Left renal cortex interstitium (tissue), 4 donors: ENCODE measurements at regions not wholly inside any gene's neighbourhood (a gene's known extent, or its start where the extent isn't known, plus 50 kb on each side); places are given as distances from the start of the nearest gene placed in this dataset.
A peak's percentile ranks its signal among the peaks of the same experiment; 100 is the strongest.

Source experiments
- DNase-seq, 4 donors: peaks; one replicate each; pipeline ENCODE4 v3.0.0-alpha.2; 2013; ENCODE audit warnings: low read depth in 4 of 4, low spot score in 2 of 4, missing footprints in 1 of 4

DNA sequence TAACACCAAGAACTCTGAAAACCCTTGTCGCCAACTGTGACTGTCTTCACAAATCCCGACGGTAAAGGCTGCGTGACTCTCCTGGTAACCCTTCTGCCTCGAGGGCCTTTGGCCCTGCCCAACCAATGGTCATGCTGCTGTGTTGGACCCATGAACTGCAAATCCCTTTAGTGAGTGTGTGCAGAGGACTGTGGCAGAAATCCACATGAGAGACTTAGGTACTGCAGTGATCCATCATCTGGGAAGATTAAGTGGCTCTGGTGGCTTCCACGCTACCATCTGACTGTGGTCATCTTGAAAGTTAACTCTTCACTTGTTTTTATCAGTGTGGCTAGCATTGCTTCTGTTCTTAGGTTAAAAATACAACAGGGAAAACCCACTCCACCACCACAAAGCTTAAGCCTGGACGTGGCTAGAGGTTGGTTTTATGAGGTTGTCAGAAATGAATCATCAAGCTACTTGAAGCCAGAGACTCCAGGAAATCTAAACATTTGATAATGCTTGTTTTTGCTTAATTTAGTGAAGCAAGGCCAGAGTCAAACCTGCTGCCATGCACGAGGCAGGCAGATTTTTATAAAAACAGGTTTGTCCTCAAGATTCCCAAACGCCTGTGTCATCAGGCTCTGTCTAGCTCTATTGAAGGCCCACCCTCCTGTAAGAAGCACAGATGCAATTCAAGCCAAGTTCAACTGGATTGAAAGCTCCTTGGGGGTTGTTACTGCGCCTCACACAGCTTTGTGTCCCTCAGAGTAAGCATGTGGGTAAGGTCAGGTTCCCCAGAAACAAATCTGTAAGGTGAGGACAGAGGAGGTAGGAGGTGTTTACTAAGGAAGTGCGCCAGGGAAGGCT is 52.7 kb upstream of the ERCC6L2 start:
- DNase-seq: no peak

DNA sequence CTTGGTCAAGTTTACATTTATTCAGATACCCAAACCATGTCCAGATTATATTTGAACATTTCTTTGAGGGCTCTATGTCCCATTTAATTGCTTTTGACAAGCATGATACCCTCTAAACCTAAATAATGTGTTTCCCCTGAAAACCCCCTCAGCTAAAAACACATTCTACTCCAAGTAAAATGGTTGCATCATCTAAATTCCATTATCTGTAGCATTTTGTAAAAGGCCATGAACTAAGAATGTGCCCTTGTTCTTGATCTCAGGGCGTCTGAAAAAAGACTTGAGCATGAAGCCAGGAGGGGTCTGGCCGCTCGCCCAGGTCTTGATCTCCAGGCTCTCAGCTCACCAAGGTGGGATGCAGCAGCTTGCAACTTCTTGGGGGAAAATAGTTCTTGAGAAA is 53.5 kb upstream of the ERCC6L2 start:
- no peak for DNase-seq

DNA sequence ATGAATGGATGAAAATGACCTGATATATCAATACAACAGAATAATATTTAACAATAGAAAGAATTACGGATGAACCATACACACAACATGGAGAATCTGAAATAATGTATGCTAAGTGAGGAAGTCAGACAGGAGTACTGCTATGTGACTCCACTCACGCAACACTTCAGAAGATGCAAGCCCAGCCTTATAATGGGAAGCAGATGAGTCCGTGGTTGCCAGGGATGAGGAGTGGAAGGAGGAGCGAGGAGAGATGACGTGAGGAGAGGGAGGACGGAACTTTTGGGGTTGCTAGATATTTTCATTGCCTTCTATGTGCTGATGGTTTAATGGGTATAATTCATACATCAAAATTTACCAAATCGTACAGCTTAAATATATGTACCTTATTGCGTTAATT is 55.4 kb upstream of the ERCC6L2 start:
- DNase-seq: no peak

DNA sequence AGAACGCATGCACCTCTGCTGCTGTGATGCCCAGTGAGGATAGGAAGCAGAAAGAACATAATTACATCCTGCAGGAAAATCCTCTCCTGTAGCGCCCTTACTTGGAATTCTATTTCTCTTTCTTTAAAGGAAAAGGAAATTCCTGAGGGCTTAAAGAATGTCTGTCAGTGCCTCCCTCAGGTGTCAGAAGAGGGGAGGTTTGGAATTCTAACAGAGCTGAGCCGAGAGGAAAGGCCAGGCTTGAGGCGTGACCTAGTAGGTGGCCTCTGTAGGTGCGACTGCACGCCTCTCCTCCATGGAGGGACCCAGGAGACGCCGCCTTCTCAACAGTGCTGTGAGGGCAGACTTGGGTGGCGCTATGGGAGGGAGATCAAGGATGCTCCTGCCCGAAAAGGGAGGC is 55.9 kb upstream of the ERCC6L2 start:
- DNase-seq: no peak

DNA sequence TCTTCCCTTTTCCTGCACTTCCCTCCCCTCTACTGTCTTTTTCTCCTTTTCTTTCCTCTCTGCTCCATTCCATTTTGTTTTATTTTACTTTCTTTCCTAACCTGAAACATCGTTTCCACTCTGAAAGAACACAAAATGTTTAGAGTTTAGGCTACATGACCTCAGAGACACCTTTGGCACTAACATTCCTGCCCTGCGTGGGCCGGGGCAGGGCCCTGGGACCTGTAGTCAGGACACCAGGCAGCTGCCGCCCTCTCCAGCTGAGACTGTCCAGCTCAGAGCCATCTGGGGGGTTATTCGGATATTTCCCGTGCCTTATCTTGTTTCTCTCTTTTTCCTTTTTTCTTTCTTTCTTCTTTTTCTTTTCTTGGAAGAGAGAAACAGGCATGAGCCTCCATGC is 58.3 kb upstream of the ERCC6L2 start:
- DNase-seq: no peak

DNA sequence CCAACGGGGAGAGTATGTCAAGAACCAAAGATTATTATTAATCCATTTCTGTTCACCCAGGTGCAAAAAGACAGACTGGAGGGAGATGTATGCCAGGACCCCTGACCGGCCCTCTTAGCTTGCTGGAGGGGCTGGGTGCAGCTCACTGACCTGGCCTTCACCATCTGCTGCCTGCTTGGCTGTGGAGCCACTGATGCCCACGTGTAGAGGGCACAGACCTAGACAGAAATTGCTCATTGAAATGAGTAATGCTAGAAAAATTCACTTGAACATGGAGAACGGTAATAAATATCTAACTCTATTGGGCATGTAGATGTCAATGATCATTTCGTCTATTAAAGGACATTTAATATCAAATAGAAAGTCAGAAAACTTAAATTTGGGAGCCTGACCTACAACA is 58.8 kb upstream of the ERCC6L2 start:
- DNase-seq: no peak

DNA sequence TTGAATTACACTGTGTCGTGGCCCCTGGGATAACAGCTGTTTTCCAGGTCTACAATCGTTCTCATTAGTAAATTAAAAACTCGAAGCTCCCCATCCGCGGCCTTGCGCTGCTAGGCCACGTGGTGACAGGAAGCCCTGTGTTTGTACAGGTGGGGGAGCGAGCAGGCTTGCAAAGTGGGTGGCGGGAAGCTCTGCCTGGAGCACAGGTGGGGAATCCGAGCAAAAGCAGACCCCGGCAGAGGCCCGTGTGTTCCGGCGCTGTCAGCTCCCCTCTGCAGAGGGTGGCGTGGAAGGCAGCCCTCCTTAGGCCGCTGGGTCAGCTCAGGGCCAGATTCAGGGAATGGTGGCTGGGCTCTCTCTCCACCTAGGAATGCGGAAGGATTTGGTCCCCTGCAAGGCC is 59.5 kb upstream of the ERCC6L2 start:
- no peak for DNase-seq

DNA sequence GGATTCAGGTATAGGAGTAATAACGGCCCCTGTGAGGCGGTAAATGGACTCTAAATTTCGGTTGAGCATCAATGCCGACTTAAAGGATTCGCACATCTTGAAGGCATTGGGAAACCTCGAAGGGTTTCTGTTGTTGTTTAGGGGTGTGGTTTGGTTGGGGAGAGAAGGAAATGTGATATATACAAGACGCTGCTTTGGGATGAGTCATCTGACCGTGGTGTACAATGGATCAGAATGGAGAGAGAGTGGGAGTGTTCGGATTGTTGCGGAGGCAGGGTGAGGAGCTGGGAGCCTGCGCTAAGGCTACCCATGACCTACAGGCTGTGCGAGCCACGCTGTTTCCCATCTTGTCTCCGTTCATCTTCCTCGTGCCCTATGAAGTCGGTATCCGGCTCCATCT is 60.4 kb upstream of the ERCC6L2 start:
- no peak for DNase-seq

DNA sequence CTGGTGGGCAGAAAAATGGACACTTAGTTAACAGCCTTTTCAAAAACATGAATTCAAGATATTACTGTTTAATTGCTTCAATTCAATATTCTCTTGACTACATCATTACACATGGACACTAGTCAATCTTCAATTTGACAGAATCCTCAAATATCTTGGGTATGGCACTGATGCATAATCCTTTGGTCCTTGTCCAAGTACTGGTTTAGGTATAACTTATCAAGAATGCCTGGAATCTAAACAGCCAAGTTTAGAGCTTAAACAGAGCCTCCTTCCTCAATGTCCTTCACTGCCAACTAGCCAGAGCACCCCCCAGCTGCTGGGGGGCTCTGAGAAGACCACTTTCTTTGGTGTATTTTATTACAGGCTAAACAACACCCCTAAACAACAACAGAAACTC is 61.6 kb upstream of the ERCC6L2 start:
- no peak for DNase-seq

DNA sequence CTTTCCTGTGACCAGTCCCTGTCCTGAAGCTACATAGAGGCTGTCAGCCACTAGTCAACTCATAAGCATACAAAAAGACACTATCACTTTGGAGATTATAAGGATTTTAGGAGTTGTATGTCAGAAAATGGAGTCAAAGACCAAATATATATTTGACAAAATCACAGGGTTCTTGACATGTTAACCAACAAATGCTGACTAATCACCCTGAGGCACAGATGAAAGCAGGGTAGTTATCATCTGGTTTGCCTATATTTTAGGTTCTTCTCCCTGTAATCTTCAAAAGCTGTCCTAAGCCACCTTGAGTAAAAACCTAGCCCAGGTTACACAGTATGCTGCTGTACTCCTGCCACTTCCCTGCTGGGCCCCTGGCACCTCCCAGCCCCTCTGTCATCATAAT is 64.7 kb upstream of the ERCC6L2 start:
- no peak for DNase-seq

DNA sequence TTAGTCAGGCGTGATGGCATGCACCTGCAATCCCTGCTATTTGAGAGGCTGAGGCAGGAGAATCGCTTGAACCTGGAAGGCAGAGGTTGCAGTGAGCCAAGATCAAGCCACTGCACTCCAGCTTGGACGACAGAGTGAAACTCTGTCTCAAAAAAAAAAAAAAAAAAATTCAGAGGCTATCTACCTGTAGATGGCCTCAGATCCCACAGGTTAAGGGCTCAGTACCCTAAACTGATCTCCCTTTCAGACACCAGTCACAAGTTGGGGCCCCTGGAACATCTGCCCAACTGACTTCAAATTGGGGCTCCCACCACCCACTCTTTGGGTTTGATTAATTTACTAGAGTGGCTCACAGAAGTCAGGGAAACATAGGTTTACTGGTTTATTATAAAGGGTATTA is 65.4 kb upstream of the ERCC6L2 start:
- no peak for DNase-seq

DNA sequence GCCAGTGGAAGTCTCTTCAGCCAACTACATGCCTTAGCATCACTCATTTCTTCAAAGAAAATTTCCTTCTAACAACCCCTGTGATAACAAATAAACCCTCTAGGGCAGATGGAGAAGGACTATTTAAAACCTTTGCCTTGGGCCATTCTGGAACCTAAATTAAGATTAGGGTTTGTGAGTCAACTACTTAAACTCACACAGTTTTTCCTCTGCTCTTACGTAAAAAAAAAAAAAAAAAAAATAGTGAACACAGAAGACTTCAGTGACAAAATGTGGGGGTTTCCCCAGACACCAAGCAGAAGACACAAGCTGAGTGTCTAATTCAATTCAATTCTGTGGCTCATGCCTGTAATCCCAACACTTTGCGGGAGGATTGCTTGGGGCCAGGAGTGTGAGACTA is 65.8 kb upstream of the ERCC6L2 start:
- no peak for DNase-seq

DNA sequence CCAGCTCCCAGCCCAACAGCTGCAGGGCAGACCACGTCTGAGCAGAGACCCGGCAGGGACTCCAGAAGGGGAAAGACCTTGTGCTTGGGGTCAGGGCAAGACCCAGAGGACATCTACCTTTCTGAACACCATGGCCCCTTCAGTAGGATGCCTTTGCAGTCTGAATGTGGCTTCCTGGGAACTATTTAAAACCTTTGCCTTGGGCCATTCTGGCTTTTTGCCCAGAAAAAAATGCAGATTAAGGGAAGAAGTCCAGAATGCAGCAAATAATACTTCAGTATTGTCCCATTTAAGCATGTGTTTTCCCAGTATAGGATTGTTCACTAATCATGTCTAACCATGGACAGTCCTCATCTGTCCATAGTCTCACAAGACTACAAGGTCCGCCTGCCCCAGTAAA is 67.5 kb upstream of the ERCC6L2 start:
- no peak for DNase-seq

DNA sequence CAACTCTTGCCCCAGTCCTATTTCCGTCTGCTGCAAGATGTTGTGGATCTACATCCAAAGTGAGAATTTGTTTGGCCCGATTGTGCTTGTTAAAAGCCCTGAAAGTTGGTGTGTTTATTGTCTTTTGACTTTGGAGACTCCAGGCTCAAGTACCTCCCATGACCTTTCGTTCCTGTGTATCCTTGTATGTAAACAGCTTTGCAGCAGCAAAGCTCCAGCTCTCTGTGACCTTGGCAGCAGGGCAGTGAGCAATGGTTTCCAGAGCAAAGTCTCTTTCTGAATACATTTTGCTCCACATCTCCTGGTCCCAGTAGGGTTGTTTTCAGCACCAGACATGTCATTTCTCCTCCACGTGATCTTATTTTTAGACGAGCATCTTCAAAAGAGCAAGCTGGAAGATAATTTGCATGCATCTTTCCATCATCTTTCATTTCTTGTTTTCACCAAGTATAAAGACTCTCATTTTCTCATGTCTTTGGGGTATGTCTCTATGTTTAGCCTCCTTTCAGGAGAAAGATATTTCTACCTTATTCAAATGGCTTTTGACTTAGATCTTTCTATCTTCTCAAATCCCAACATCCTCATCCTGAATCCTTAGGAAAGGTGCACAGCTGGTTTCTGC is 68.1 kb upstream of the ERCC6L2 start:
- DNase-seq: no peak

DNA sequence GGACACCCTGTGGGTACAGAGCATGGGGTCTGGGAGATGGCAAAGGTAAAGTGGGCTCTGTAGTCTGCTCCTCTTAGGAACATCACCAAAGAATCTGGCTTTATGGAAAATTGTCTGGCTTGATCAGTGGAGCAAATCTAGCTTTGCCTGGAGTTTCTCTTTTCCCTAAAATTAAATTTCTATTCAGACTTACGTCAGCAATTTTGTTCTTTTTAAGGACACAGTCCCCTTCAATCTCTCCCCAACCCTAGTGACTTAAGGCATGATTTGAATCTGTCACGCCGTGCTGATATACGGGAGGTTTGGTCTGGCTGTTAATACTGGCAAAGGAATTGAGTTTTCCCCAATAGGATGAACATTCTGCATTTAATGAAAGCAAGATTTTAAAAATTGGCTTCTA is 72.3 kb upstream of the ERCC6L2 start:
- no peak for DNase-seq

DNA sequence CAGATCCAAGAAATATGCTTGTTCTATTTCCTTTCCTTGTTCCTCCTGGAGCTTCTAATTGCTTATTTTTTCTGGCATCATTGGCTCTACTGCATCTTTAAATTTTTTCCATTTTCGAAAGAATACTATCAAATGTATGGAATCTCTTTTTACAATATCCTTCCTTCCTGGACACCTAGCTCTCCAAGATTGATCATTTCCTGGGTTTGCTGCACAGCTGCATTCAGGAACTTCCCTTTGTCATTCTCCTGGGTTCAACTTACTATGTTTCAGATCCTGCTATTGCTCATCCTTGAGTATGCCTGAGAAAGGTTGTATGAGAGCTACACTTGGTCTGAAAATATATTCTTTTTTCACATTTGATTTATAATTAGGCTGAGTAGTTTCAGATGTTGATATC is 73.7 kb upstream of the ERCC6L2 start:
- no peak for DNase-seq

DNA sequence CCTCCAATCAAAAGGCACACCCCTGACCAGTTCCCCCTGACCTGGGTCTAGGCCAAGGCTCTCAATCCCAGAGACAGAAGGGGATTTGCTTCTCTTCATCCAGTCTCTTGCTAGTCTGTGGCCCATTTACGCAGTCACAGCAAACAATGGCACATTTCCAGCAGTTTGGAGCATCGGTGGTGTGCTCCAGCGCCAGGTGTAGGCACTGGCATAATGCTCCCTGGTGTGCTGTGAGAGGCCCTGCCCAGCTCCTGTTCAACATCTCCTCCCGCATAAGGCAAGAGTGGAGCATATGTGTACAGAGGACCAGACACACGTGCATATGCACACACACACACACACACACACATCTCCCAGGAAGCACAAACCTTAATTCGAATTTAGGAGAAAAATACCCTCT is 79.5 kb upstream of the ERCC6L2 start:
- no peak for DNase-seq

DNA sequence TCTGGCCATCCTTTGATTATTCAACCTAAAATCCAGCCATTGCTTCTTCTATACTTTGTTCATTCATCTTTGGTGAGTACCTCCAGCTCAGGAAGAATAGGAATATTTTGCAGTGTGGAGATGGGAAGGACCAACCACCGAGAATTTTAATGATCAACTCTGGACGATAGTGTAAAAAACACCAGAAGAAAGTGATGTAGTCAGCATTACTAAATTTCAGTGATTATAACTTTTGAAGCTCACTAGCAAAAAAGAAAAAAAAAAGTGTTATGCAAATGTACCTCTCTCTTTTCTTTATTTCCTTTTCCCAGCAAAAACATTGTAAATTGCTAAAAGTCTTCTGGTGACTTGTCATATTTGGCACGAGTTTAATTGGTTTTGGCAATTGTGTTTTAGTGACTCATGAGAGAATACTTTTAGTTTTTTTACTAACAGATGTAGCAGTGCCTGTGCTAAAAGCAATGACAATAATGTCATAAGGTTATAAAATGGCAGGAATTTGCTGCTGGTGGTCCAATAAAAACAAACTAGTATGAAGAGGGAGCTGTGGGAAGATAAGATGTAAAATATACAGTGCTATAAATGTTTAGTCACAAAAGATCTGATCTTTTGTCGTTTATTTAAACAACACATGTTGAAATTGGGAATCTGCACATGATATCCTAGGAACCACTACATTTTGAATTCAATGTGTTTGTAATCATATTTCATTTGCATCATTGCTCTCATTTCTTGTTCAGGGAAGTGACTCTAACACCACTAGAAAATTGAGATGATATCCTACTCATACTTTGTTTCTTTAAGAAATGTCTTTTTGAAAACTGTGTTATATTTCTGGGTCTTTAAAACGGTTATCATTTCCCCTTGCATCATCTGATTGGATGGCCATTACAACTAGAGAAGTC is 81.3 kb upstream of the ERCC6L2 start:
- peak in 1 of 4 donors; percentile 45 for DNase-seq

DNA sequence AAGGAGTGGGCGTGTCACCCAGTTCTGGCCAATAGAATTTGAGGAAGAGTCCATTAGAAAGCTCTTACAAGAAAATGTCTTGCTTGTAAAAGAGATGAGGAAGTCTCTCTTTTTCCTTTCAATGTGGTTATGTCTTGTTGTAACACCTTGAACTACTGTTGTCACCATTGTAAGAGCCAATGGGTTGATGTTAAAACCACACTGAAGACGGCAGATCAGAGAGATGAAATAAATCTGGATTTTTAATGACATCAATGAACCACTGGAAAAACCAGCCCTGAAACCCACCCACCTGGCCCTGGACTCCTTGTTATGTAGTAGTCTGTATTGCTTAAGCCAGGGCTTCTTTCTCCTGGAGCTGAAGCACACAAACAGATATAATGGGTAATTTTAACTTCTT is 83.8 kb upstream of the ERCC6L2 start:
- no peak for DNase-seq

DNA sequence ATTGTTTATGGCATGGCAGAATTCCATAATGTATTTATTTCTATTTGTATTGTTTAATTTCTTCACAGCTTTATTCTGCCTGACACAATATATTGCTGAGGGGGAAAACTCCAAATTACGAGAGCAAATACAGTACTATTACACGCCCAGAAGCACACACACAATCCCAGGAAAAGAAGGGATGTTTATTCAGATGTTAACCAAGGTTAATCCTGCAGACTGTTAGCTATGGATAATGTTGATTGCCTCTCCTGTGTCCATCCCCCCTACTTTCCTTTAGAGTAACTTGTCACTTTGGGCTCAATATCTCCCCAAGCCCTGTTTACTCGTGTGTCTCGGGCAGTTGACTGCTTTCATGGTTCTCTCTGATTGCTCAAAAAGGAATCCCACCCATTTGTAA is 84.2 kb upstream of the ERCC6L2 start:
- no peak for DNase-seq

DNA sequence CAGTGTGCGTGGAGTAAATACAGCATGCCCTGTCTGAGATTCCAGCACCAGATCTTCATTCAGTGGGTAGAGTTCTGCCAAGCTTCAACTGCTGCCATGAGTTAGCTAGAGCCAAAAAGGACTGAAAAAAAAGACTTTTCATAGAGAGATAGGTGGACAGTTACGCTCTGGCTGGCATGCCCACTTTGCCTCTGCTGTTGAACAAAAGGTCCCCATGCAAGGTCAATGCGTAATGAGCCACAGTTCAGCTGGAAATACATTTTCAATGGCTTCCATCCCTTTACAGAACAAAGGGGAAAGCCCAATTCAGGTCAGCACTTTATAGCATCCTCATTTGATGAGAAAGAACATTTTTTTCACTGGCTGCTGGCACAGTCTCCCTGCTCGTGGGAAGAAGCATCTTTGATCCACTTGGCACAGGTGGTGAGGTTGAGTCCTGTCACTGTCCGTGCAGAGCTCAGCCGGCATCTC is 86.9 kb upstream of the ERCC6L2 start:
- DNase-seq: no peak
